GM18508 (cell line): ENCODE measurements at regions not wholly inside any gene's neighbourhood (a gene's known extent, or its start where the extent isn't known, plus 50 kb on each side); places are given as distances from the start of the nearest gene placed in this dataset.

Experiments used
- ATAC-seq: cut with Tn5 transposase; IDR thresholded peaks from one replicate; pipeline ENCODE4 v1.9.1; 2021; ENCODE audit warnings: moderate number of reproducible peaks; ENCODE audit not compliant: insufficient read depth, unreplicated experiment

GRCh38 chr3:3586336-3586735, 212.9 kb upstream of the LRRN1 start:
- no peak for ATAC-seq

GRCh38 chr3:3579658-3580057, 219.6 kb upstream of the LRRN1 start:
- no peak for ATAC-seq

- ATAC-seq = no peak
Observed at GRCh38 chr3:3578718-3579117, 220.5 kb upstream of the LRRN1 start.

GRCh38 chr3:3577823-3578222, 221.4 kb upstream of the LRRN1 start:
- no peak for ATAC-seq

GRCh38 chr3:3573341-3573740, 225.9 kb upstream of the LRRN1 start:
- no peak for ATAC-seq

GRCh38 chr3:3560591-3561311, 238.5 kb upstream of the LRRN1 start:
- no peak for ATAC-seq

GRCh38 chr3:3559786-3560185, 239.4 kb upstream of the LRRN1 start:
- no peak for ATAC-seq

GRCh38 chr3:3556078-3556477, 243.2 kb upstream of the LRRN1 start:
- ATAC-seq = no peak

GRCh38 chr3:3553236-3553635, 246.0 kb upstream of the LRRN1 start:
- no peak for ATAC-seq

GRCh38 chr3:3552761-3553160, 246.5 kb upstream of the LRRN1 start:
- no peak for ATAC-seq

GRCh38 chr3:3551981-3552380, 247.2 kb upstream of the LRRN1 start:
- ATAC-seq = no peak

- ATAC-seq = no peak
Observed at GRCh38 chr3:3545360-3545759, 253.9 kb upstream of the LRRN1 start.

- no peak for ATAC-seq
Observed at GRCh38 chr3:3538451-3538850, 260.8 kb upstream of the LRRN1 start.

- ATAC-seq = no peak
Observed at GRCh38 chr3:3532508-3532907, 266.7 kb upstream of the LRRN1 start.

GRCh38 chr3:3531476-3531875, 267.8 kb upstream of the LRRN1 start:
- ATAC-seq = no peak

- no peak for ATAC-seq
Observed at GRCh38 chr3:3519266-3519665, 280.0 kb upstream of the LRRN1 start.

GRCh38 chr3:3516996-3517395, 282.2 kb upstream of the LRRN1 start:
- ATAC-seq = no peak

- ATAC-seq = no peak
Observed at GRCh38 chr3:3516384-3516783, 282.8 kb upstream of the LRRN1 start.

- ATAC-seq = no peak
Observed at GRCh38 chr3:3509665-3510064, 289.6 kb upstream of the LRRN1 start.

GRCh38 chr3:3504686-3505085, 294.5 kb upstream of the LRRN1 start:
- ATAC-seq = no peak

GRCh38 chr3:3503411-3503810, 295.8 kb upstream of the LRRN1 start:
- ATAC-seq = no peak

GRCh38 chr3:3499987-3500386, 299.2 kb upstream of the LRRN1 start:
- no peak for ATAC-seq
